Activated naive CD8-positive, alpha-beta T cell treated with anti-CD3 and anti-CD28 coated beads for 36 hours (primary cell): ENCODE measurements at regions not wholly inside any gene's neighbourhood (a gene's known extent, or its start where the extent isn't known, plus 50 kb on each side); places are given as distances from the start of the nearest gene placed in this dataset.

Experiments used
- DNase-seq: peaks from one replicate; pipeline ENCODE4 v3.0.0; 2021
- H3K27ac Mint-ChIP-seq: one replicate; pipeline ENCODE4 v1.8.0; 2022; ENCODE audit warnings: mild to moderate bottlenecking, moderate library complexity, mixed read lengths
- H3K27me3 Mint-ChIP-seq: one replicate; pipeline ENCODE4 v1.8.0; 2022; ENCODE audit warnings: mild to moderate bottlenecking, mixed read lengths
- H3K36me3 Mint-ChIP-seq: one replicate; pipeline ENCODE4 v1.8.0; 2021; ENCODE audit warnings: mild to moderate bottlenecking, mixed read lengths
- H3K4me1 Mint-ChIP-seq: one replicate; pipeline ENCODE4 v1.8.0; 2021; ENCODE audit warnings: mixed read lengths
- H3K4me3 Mint-ChIP-seq: one replicate; pipeline ENCODE4 v1.8.0; 2022; ENCODE audit warnings: mild to moderate bottlenecking, moderate library complexity, mixed read lengths
- H3K9me3 Mint-ChIP-seq: one replicate; pipeline ENCODE4 v1.8.0; 2022; ENCODE audit warnings: mixed read lengths

DNA sequence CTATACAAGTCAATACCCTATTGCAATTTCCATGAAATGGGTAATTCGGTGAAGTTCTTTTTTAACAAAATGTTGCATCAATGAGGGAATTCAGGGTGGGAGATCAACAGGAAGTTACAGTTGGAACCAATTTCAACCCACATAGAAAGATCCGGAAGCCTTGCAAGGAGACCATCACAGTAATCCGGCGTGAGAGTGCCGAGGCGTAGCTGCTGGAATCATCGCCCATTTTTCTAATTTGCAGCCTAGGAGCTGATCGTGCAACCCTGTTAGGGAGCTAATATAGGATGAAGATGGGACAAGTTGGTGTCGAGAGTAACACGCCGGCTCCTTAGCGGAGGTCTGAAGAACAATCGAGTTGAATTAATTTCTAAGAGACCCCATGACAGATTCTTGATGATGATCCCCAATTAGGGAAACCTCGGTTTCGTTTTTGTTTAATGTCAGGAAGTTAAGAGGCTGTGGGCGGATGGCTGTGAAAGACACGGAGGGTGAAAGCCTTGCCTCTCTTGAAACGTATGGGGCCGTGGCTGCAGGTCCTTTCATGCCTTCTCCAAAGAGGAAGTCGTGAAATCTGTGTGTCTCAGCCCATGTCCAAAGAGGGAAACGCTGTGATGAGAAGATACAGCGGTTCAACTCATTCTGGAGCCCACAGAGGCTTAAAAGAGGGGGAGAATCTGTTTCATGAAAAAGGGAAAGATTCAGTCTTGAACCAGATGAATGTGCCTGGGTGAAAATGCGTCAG, 51.2 kb upstream of the CARD11 start:
- Mint-ChIP-seq H3K4me1 (peaks cover 62% of the 10 kb centered on the region), H3K27me3 (no peaks in the 10 kb centered on the region), H3K4me3 (peak overlapping the region; percentile 68), H3K27ac (peak overlapping the region; percentile 97), H3K9me3 (no peaks in the 10 kb centered on the region), H3K36me3 (peaks cover 7% of the 10 kb centered on the region)
- DNase-seq, result peak; percentile 57

DNA sequence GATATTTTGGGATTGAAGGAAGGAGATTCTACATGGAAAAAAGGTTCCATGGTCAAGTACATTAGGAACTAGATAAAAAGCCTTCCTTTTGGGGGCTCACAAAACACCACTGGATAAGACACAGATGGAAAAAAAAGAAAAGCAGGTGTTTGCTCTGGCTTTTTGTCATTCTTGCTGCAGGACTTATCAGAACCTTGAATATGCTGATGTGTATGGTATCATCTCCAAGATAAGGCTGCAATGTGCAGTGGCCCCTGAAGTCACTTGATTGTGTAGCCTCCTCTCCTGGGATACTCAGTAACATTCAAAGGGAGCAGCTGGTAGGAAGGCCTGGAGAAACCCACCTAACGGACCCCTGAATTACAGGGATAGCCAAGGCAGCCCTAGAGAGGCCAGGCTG, 54.1 kb upstream of the CARD11 start:
- Mint-ChIP-seq H3K27ac (no peak overlapping the region), H3K36me3 (peaks cover 7% of the 10 kb centered on the region), H3K4me1 (peaks cover 52% of the 10 kb centered on the region), H3K9me3 (no peaks in the 10 kb centered on the region), H3K4me3 (no peak overlapping the region), H3K27me3 (no peaks in the 10 kb centered on the region)
- no peak for DNase-seq

DNA sequence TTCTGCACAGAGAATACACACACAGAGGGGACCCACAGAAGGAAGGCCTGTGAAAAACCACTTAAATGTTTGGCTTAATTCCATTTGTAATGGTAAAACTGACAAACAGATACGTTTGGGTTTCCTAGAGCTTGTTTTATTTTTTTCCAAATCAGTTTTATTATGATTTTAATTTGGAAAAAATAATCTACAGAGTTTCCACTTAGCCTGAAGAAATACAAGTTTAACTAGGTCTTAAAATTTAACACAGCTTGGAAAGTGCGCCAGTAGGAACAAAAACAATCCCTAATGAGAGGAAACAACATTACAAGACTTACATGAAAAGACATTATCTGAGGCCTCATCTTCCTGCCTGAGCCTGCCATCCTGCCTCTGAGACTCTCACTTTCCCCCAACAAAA, 58.5 kb upstream of the CARD11 start:
- Mint-ChIP-seq H3K27ac (peak overlapping the region; percentile 84), H3K4me1 (peaks cover 48% of the 10 kb centered on the region), H3K36me3 (peaks cover 18% of the 10 kb centered on the region), H3K4me3 (peak overlapping the region; percentile 10), H3K9me3 (peaks cover 6% of the 10 kb centered on the region), H3K27me3 (no peaks in the 10 kb centered on the region)
- DNase-seq, result no peak

DNA sequence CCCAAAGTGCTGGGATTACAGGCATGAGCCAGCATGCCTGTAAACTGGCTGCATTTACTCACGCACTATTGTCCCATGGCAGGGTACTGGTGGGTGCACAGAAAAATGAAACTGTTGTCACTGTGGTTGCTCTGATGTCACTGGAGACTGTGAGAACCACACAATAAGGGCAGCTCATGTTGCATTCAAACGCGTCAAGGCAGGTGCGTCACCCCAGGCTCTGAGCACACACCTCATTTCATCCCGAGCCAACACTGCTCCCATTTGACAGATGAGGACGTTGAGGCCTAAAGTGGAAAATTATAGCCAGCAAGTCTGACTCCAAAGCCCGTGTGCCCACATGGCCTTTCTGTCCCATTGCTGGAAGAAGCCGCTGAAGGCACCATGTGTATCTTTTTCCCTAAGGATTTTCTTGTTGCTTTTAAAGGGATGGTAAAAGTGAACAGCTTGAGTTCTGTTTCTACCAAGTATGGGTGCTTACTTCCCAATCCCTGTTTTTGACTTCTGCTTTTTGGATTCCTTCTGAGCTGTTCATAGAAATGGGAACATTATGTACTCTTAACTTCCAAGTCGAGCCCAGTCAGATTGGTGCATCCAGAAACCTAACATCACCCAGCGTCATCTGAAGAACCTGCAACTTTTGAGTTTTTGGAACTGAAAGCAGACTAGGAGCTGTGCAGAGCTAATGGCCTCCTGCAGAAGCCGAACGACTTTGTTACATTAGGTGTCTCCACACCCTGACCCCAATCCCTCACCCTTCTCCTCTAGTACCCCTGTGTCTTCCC, 60.1 kb upstream of the CARD11 start:
- Mint-ChIP-seq H3K36me3 (peaks cover 15% of the 10 kb centered on the region), H3K4me1 (peaks cover 63% of the 10 kb centered on the region), H3K9me3 (peaks cover 7% of the 10 kb centered on the region), H3K27ac (peak overlapping the region; percentile 86), H3K4me3 (peak overlapping the region; percentile 56), H3K27me3 (no peaks in the 10 kb centered on the region)
- peak; percentile 35 for DNase-seq

DNA sequence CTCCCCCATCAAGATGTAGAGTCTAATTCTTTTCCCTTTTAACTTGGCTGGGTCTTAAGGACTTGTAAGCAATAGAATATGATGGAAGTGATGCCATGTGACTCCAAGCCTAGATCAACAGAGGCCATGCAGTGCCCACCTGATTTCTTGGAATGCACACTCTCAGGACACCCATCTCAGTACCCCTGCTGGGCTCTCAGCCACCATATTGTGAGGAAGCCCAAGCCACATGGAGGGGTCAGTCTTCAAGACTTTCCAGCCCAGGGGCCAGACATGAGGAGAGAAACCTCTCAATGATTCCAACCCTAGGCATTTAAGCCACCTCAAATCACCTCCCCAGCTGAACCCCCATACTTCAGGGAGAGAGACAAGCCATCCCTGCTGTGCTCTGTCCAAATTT, 62.2 kb upstream of the CARD11 start:
- Mint-ChIP-seq H3K4me3 (peak overlapping the region; percentile 14), H3K36me3 (peaks cover 17% of the 10 kb centered on the region), H3K4me1 (peaks cover 69% of the 10 kb centered on the region), H3K27me3 (no peaks in the 10 kb centered on the region), H3K9me3 (peaks cover 9% of the 10 kb centered on the region), H3K27ac (peak overlapping the region; percentile 91)
- no peak for DNase-seq

DNA sequence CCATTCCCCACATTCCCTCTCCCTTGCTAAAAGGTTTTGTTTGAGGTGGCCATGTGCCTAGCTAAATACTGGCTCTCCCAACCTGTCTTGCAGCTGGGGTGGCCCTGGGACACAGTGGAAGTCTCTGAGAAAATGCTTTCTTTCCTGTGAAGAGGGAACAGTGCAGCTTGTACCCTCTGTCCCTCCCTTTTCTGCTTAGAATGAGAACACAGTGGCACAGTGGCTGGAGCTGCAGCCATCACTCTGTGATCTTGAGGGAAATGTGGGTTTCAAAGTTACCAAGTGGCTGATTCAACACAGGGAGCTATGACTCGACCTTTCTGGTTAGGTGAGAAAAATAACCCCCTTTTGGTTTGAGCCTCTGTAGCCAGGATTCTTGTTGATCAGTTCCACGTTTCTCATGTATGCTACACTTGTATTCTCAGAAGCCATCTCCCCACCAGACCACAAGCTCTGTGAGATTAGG, 62.7 kb upstream of the CARD11 start:
- peak; percentile 55 for DNase-seq
- Mint-ChIP-seq H3K36me3 (peaks cover 17% of the 10 kb centered on the region), H3K27ac (peak overlapping the region; percentile 91), H3K9me3 (peaks cover 9% of the 10 kb centered on the region), H3K27me3 (no peaks in the 10 kb centered on the region), H3K4me1 (peaks cover 72% of the 10 kb centered on the region), H3K4me3 (no peak overlapping the region)

DNA sequence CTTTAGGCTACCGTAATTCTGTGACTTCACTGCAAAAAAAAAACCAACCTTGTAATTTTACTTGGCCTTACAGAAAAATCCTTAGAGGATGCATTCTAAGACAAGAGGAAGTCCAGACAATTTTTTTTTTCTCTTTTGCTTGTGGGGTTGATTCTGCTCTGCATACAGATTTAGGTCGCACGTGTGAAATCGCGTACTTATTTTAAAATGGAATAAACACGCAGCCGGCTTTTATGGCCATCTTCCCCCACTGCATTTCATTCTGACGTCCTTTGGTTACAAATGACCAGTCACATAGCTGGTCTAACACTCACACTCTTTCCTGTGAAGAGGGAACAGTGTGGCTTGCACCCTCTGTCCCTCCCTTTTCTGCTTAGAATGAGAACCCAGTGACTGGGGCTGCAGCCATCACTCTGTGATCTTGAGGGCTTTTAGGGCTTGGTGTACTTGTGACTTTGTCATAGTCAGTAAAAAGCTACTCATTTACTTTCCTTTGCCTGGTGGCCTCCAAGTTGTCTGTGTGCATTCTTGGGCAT, 63.6 kb upstream of the CARD11 start:
- no peak for DNase-seq
- peaks cover 17% of the 10 kb centered on the region for H3K36me3 Mint-ChIP-seq
- H3K4me3 Mint-ChIP-seq, result no peak overlapping the region
- peaks cover 9% of the 10 kb centered on the region for H3K9me3 Mint-ChIP-seq
- peaks cover 69% of the 10 kb centered on the region for H3K4me1 Mint-ChIP-seq
- H3K27ac Mint-ChIP-seq, result peak overlapping the region; percentile 91
- no peaks in the 10 kb centered on the region for H3K27me3 Mint-ChIP-seq

DNA sequence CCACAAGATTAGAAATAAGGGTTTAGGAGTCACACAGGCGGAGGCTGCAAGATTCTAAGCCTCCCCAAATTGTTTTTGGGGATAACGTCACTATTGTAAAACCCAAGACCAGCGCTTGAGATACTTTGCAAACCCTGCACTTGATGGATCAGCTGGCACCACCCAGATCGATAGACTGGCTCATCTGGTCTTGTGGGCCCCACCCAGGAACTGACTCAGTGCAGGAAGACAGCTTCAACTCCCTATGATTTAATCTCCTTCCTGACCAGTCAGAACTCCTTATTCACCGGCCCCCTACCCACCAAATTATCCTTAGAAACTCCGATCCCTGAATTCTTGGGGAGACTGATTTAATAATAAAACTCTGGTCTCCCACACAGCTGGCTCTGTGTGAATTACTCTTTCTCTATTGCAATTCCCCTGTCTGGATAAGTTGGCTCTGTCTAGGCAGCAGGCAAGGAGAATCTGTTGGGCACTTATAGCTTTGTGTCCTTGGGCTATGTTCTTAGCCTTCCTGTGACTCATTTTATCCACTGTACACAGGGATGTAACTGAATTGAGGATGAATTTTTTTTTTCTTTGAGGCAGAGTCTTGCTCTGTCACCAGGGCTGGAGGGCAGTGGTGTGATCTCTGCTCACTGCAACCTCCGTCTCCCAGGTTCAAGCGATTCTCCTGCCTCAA, 64.4 kb upstream of the CARD11 start:
- Mint-ChIP-seq H3K27ac (no peak overlapping the region), H3K36me3 (peaks cover 21% of the 10 kb centered on the region)
- no peak for DNase-seq

DNA sequence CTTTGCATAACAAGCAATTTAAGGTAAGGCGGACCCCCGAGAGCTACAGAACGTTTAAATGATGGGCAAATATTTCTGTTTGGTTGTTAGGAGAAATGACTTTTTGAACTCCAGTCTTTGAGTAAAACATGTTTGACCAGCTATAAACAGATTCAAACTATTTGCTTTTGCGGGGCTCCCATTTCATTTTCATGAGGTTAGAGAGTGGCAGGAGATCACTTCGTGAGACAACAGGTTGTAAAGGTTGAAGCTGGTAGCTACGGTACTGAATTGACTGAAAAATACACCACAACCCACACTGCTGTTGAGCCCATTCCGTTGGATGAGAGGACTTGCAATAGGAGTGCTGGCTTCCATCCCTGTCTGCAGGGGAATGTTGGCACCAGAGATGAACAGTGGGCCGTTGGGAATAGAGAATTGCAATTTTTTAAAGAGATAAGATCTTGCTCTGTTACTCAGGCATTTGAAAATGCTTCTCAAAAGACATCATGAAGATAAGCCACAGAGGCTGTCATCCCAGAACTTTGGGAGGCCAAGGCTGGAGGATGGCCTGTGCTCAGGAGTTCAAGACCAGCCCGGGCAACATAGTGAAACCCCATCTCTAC, 65.7 kb upstream of the CARD11 start:
- Mint-ChIP-seq H3K36me3 (peaks cover 30% of the 10 kb centered on the region), H3K4me1 (peaks cover 63% of the 10 kb centered on the region), H3K27ac (no peak overlapping the region), H3K9me3 (peaks cover 18% of the 10 kb centered on the region), H3K27me3 (no peaks in the 10 kb centered on the region), H3K4me3 (no peak overlapping the region)
- DNase-seq, result no peak

More for the DNA sequence above, 64.4 kb upstream of the CARD11 start:
- no peak overlapping the region for H3K4me3 Mint-ChIP-seq
- H3K27me3 Mint-ChIP-seq, result no peaks in the 10 kb centered on the region
- peaks cover 12% of the 10 kb centered on the region for H3K9me3 Mint-ChIP-seq
- peaks cover 72% of the 10 kb centered on the region for H3K4me1 Mint-ChIP-seq

DNA sequence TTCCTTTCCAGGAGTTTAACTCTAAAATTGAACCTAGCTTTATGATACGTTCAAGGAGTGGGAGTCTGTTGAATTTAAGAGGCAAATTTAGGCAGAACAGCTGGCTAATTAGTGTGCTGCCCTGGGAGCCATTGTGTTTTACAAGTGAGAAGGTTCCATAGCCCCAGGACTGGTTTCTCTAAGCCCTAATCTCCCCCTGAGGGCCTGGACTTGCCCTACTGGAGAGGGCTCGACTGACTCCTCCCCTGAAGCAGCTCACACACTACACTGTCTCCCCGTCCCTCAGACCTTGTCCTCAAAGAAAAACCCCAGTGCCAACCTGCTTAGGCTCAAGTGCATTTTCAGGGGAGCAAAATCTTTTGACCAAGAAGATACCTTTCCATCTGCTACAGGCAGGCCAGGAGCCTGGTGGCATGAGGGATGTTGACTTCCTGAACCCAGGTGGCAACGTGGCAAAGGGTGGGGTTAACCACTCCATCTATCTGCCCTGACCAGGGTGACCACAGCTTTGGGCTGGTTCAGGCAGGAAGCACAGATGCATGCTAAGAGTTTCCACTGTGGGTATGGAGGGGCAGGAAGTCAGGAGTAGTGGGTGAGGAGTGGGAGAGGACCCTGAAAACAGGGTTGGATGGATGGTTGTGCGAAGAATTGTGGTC, 68.9 kb upstream of the CARD11 start:
- Mint-ChIP-seq H3K9me3 (peaks cover 14% of the 10 kb centered on the region), H3K27ac (peak overlapping the region; percentile 70), H3K4me1 (peaks cover 51% of the 10 kb centered on the region), H3K4me3 (peak overlapping the region; percentile 15), H3K27me3 (peaks cover 3% of the 10 kb centered on the region), H3K36me3 (peaks cover 15% of the 10 kb centered on the region)
- peak; percentile 57 for DNase-seq

DNA sequence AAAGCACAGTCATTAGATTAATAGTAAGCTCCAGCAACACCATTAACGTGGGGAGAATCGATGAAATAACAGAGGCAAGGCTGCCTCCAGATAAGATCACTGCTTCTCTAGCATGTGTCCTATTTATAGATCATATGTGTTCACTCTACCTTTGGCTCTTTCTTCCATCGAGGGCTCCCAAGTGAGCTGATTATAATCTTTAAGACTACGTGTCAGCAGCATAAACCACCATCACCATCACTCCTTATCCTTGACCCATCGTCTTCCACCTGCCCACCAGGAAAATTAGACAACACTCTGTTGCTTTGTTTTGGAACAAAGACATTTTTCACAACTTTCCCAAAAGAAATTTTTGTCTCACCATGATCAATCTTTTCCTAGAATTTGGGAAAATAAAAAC, 71.2 kb upstream of the CARD11 start:
- Mint-ChIP-seq H3K27ac (no peak overlapping the region), H3K36me3 (peaks cover 15% of the 10 kb centered on the region), H3K4me3 (no peak overlapping the region), H3K9me3 (peaks cover 11% of the 10 kb centered on the region), H3K4me1 (peaks cover 43% of the 10 kb centered on the region), H3K27me3 (peaks cover 3% of the 10 kb centered on the region)
- DNase-seq, result no peak

DNA sequence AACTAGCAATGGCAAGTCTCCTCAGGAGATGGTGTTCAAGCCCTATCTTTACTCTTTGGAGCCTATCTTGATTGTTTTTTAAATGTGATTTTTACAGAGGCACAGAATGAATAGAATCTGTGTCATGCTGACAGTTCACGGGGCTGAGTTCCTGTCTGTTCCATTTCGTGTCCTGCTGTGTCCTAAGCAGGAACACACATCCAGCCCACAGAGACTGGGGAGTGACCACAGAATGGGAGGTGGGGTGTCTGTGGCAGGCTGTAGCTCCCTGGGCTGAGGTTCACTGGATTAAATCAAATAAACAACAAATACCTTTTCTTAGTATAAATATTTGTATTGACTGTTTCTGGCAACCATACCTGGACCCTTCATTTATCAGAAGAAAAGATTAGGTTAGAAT, 73.4 kb upstream of the CARD11 start:
- H3K4me1 Mint-ChIP-seq, result peaks cover 37% of the 10 kb centered on the region
- H3K27me3 Mint-ChIP-seq, result peaks cover 3% of the 10 kb centered on the region
- H3K27ac Mint-ChIP-seq, result peak overlapping the region; percentile 72
- H3K4me3 Mint-ChIP-seq, result peak overlapping the region; percentile 77
- no peak for DNase-seq
- H3K36me3 Mint-ChIP-seq, result peaks cover 23% of the 10 kb centered on the region
- H3K9me3 Mint-ChIP-seq, result peaks cover 22% of the 10 kb centered on the region

DNA sequence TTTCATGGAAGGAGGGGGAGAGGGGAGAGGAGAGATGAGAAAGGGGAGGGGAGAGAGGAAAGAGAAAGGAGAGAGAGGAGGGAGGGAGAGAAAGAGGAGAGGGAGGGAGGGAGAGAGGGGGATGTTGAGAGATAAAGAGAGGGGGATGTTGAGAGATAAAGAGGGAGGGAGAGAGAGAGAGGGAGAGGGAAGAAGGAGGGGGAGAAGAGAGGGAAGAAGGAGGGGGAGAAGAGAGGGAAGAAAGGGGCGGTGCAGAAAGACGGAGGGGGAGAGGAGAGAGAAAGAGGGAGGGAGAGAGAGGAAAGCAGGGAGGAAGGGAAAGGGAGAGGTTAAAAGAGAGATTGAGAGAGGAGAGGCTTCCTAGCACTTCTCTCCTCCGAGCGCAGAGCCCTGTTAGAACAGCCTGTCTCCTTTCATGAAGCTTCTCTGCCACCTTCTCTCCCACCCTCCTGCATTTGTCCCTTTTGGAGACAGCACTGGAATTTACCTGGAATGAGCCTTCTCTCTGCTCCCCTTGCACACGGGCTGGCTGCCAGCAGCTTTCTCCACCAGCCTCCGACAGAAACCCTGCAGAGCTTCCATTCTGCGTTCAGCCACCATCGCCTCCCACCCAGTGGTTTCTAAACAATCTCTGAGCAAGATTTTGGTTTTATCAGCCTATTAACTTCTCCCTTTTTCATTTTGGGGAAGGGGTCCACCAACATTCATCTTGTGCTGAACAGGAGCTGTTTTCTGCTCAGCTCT, 74.0 kb upstream of the CARD11 start:
- Mint-ChIP-seq H3K4me1 (peaks cover 31% of the 10 kb centered on the region), H3K4me3 (peak overlapping the region; percentile 77), H3K9me3 (peaks cover 23% of the 10 kb centered on the region), H3K27me3 (peaks cover 3% of the 10 kb centered on the region), H3K27ac (peak overlapping the region; percentile 73), H3K36me3 (peaks cover 24% of the 10 kb centered on the region)
- DNase-seq, result peak; percentile 31
